Thyroid gland (tissue), 4 donors: ENCODE measurements at regions not wholly inside any gene's neighbourhood (a gene's known extent, or its start where the extent isn't known, plus 50 kb on each side); places are given as distances from the start of the nearest gene placed in this dataset.

ENCODE experiments used
- DNase-seq, 2 donors: peaks; one replicate each; pipeline ENCODE4 v3.0.0-alpha.2; 2019
- H3K27ac ChIP-seq, 3 donors: fragments of 200-600 bp; sonication (generic); 1 replicate in 2 of 3; 2 replicates in 1 of 3; pipeline ENCODE4 v1.5.1; 2016 to 2019; ENCODE audit warnings: mild to moderate bottlenecking in 1 of 3, moderate library complexity in 1 of 3
- H3K27me3 ChIP-seq: fragments of 200-600 bp; sonication (generic); one replicate; pipeline ENCODE4 v1.5.1; 2019
- H3K36me3 ChIP-seq, 2 donors: fragments of 200-600 bp; sonication (generic); one replicate each; pipeline ENCODE4 v1.5.1; 2016 to 2019
- H3K4me1 ChIP-seq, 2 donors: fragments of 200-600 bp; sonication (generic); one replicate each; pipeline ENCODE4 v1.5.1; 2017 to 2019
- H3K4me3 ChIP-seq, 3 donors: fragments of 200-600 bp; sonication (generic); replicated peaks in 1 of 3; 1 replicate in 2 of 3; 2 replicates in 1 of 3; pipeline ENCODE4 v1.5.1; 2016; ENCODE audit warnings: mild to moderate bottlenecking in 1 of 3
- H3K9me3 ChIP-seq: fragments of 200-600 bp; sonication (generic); one replicate; pipeline ENCODE4 v1.5.1; 2017
- CTCF ChIP-seq, 6 experiments: fragments of 200-600 bp in 3 of 6; fragments of 450-650 bp in 3 of 6; sonication (generic) in 3 of 6; IDR thresholded peaks; one replicate each; pipeline ENCODE4 v1.5.1; 2016 to 2019; ENCODE audit warnings: antibody characterized with exemption in 6 of 6, mild to moderate bottlenecking in 2 of 6, inconsistent platforms in 1 of 6, moderate library complexity in 1 of 6
- POLR2A ChIP-seq, 2 donors: fragments of 450-650 bp; IDR thresholded peaks; one replicate each; pipeline ENCODE4 v1.6.1; 2017; ENCODE audit warnings: antibody characterized with exemption in 2 of 2, mild to moderate bottlenecking in 2 of 2, moderate library complexity in 1 of 2
- WGBS, 2 donors: methylation state at CpG; one replicate each; pipeline ENCODE4 v1.1.5; 2017; 5-methylcytosine and 5-hydroxymethylcytosine counted together
- intact Hi-C: fragments of 100-400 bp; cut with DNase I; formaldehyde crosslinking; loops from one replicate; pipeline ENCODE4 v1.15.1; 2023

GRCh38 chr1:104923075-104923474 is 1173.4 kb downstream of the AMY1C start:
- no peak for DNase-seq
- H3K4me3 ChIP-seq, result no peak overlapping the region
- no peak overlapping the region for H3K27ac ChIP-seq
- no peak for TF ChIP-seq POLR2A (IDR thresholded peaks at IDR 0.05)
- no peak for TF ChIP-seq CTCF (IDR thresholded peaks at IDR 0.05)
- no peaks in the 10 kb centered on the region for H3K36me3 ChIP-seq
- H3K4me1 ChIP-seq, result no peaks in the 10 kb centered on the region
- no peaks in the 10 kb centered on the region for H3K27me3 ChIP-seq
- WGBS, 2 donors, result 79 to 88% methylated on average over 7 of the region's 7 CpGs
- H3K9me3 ChIP-seq, result no peaks in the 10 kb centered on the region
- intact Hi-C loops, result no loop called here

GRCh38 chr1:104929280-104929679 is 1179.6 kb downstream of the AMY1C start:
- intact Hi-C loops, result no loop called here
- Histone ChIP-seq H3K4me1 (no peaks in the 10 kb centered on the region), H3K9me3 (no peaks in the 10 kb centered on the region), H3K36me3 (no peaks in the 10 kb centered on the region), H3K27ac (no peak overlapping the region), H3K27me3 (no peaks in the 10 kb centered on the region), H3K4me3 (no peak overlapping the region)
- TF ChIP-seq CTCF (IDR thresholded peaks at IDR 0.05) (no peak), POLR2A (IDR thresholded peaks at IDR 0.05) (no peak)
- 43 to 100% methylated on average over 1 of the region's 1 CpG for WGBS, 2 donors
- no peak for DNase-seq

- intact Hi-C loops, result no loop called here
- no peak for TF ChIP-seq CTCF (IDR thresholded peaks at IDR 0.05)
- no peak for TF ChIP-seq POLR2A (IDR thresholded peaks at IDR 0.05)
- H3K36me3 ChIP-seq, result no peaks in the 10 kb centered on the region
- no peak overlapping the region for H3K27ac ChIP-seq
- H3K9me3 ChIP-seq, result no peaks in the 10 kb centered on the region
- DNase-seq, result no peak
- 75 to 84% methylated on average over 12 to 13 of the region's 13 CpGs for WGBS, 2 donors
- H3K27me3 ChIP-seq, result no peaks in the 10 kb centered on the region
- no peak overlapping the region for H3K4me3 ChIP-seq
- H3K4me1 ChIP-seq, result no peaks in the 10 kb centered on the region
Measured at GRCh38 chr1:104932030-104932915, 1182.6 kb downstream of the AMY1C start.

- Histone ChIP-seq H3K36me3 (no peaks in the 10 kb centered on the region), H3K4me3 (no peak overlapping the region), H3K9me3 (no peaks in the 10 kb centered on the region), H3K27me3 (no peaks in the 10 kb centered on the region), H3K4me1 (no peaks in the 10 kb centered on the region), H3K27ac (no peak overlapping the region)
- TF ChIP-seq POLR2A (IDR thresholded peaks at IDR 0.05) (no peak), CTCF (IDR thresholded peaks at IDR 0.05) (no peak)
- no peak for DNase-seq
- WGBS, 2 donors, result 76 to 82% methylated on average over 14 of the region's 14 CpGs
- intact Hi-C loops, result no loop called here
Measured at GRCh38 chr1:104932949-104933679, 1183.4 kb downstream of the AMY1C start.

- Histone ChIP-seq H3K27me3 (no peaks in the 10 kb centered on the region), H3K9me3 (no peaks in the 10 kb centered on the region), H3K27ac (no peak overlapping the region), H3K36me3 (no peaks in the 10 kb centered on the region), H3K4me1 (no peaks in the 10 kb centered on the region), H3K4me3 (no peak overlapping the region)
- DNase-seq, result no peak
- no peak for TF ChIP-seq POLR2A (IDR thresholded peaks at IDR 0.05)
- no peak for TF ChIP-seq CTCF (IDR thresholded peaks at IDR 0.05)
- 80 to 83% methylated on average over 7 to 8 of the region's 9 CpGs for WGBS, 2 donors
- intact Hi-C loops, result no loop called here
Measured at GRCh38 chr1:104933846-104934245, 1184.1 kb downstream of the AMY1C start.
